NCI-H748 treated with DMSO at 0.1 percent for 48 hours (cell line): ENCODE measurements at regions not wholly inside any gene's neighbourhood (a gene's known extent, or its start where the extent isn't known, plus 50 kb on each side); places are given as distances from the start of the nearest gene placed in this dataset.
"Not testable (repeated sequence)": the region's sequence is repeated elsewhere in the genome, so short reads cannot be mapped to it uniquely, and the experiment has no call there.

Experiments
- DNase-seq: peaks from one replicate; lab custom pipeline; 2025; lab: John Stamatoyannopoulos, UW

- no peak for DNase-seq
Measured at GRCh38 chr2:103167599-103167998, 405.8 kb downstream of the TMEM182 start.

- no peak for DNase-seq
Measured at GRCh38 chr2:103169861-103170260, 408.0 kb downstream of the TMEM182 start.

- DNase-seq = no peak
Measured at GRCh38 chr2:103172821-103173220, 411.0 kb downstream of the TMEM182 start.

GRCh38 chr2:103174711-103175110, 412.9 kb downstream of the TMEM182 start:
- no peak for DNase-seq

GRCh38 chr2:103176294-103176915, 414.6 kb downstream of the TMEM182 start:
- DNase-seq = no peak

GRCh38 chr2:103179798-103180197, 418.0 kb downstream of the TMEM182 start:
- no peak for DNase-seq

- no peak for DNase-seq
Measured at GRCh38 chr2:103183061-103183460, 421.2 kb downstream of the TMEM182 start.

- no peak for DNase-seq
Measured at GRCh38 chr2:103196802-103197201, 435.0 kb downstream of the TMEM182 start.

GRCh38 chr2:103200774-103201173, 438.9 kb downstream of the TMEM182 start:
- DNase-seq = not testable (repeated sequence)

GRCh38 chr2:103208916-103209315, 447.1 kb downstream of the TMEM182 start:
- DNase-seq = no peak

- DNase-seq = no peak
Measured at GRCh38 chr2:103213028-103213542, 451.3 kb downstream of the TMEM182 start.

GRCh38 chr2:103218516-103218915, 456.7 kb downstream of the TMEM182 start:
- no peak for DNase-seq

GRCh38 chr2:103219398-103219797, 457.6 kb downstream of the TMEM182 start:
- DNase-seq = no peak

GRCh38 chr2:103222969-103223368, 461.1 kb downstream of the TMEM182 start:
- DNase-seq = no peak

GRCh38 chr2:103230796-103231195, 469.0 kb downstream of the TMEM182 start:
- DNase-seq = no peak

GRCh38 chr2:103232865-103233264, 471.0 kb downstream of the TMEM182 start:
- DNase-seq = no peak

GRCh38 chr2:103233691-103234090, 471.9 kb downstream of the TMEM182 start:
- no peak for DNase-seq

- no peak for DNase-seq
Measured at GRCh38 chr2:103235283-103235682, 473.5 kb downstream of the TMEM182 start.

- no peak for DNase-seq
Measured at GRCh38 chr2:103249462-103249861, 487.6 kb downstream of the TMEM182 start.

- no peak for DNase-seq
Measured at GRCh38 chr2:103252781-103253180, 490.9 kb downstream of the TMEM182 start.

- DNase-seq = no peak
Measured at GRCh38 chr2:103254611-103255010, 492.8 kb downstream of the TMEM182 start.

GRCh38 chr2:103264058-103264768, 502.4 kb downstream of the TMEM182 start:
- DNase-seq = no peak

- DNase-seq = no peak
Measured at GRCh38 chr2:103265521-103265920, 503.7 kb downstream of the TMEM182 start.
